ENCODE measurements at regions not wholly inside any gene's neighbourhood (a gene's known extent, or its start where the extent isn't known, plus 50 kb on each side); places are given as distances from the start of the nearest gene placed in this dataset.
"Not testable (repeated sequence)": the region's sequence is repeated elsewhere in the genome, so short reads cannot be mapped to it uniquely, and the experiment has no call there.

DNA sequence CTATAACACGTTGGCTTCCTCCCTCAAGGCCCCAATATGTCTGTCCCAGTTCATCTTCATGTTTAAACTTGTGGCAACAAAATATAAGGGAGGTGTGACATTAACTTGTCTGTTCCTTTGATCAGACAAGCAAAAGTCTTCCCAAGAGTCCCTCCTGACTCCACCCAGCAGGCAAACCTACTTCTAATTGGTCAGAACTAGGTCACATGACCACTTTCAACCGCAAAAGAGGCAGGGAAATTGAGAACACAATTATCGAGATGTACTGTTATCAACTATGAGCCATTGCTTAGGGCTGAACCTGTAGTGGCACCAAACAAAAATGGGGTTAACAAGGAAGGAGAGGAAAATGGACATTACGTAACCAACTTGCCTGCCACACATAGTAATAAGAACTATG lies 246.8 kb upstream of the TET2 start:
- FAIRE-seq: no peak

DNA sequence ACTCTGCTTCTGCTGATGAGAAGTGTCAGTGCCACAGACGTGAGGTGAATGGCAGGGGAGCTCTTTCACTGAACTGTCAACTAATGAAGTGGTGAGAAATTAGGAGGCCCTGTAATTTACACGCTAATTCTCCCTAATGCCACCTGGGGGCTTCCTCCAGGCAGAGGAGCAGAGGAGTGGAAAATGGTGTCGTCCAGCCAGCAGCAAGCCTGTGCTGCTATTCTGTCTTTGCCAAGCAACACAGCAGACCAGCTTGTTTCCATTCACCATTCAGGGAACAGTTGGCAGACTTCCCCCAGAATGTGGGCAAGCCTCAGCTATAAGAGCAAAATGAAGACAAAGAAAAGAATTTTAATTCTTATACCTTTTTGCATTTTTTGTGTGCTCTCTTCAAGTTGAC lies 245.2 kb upstream of the TET2 start:
- no peak for FAIRE-seq

DNA sequence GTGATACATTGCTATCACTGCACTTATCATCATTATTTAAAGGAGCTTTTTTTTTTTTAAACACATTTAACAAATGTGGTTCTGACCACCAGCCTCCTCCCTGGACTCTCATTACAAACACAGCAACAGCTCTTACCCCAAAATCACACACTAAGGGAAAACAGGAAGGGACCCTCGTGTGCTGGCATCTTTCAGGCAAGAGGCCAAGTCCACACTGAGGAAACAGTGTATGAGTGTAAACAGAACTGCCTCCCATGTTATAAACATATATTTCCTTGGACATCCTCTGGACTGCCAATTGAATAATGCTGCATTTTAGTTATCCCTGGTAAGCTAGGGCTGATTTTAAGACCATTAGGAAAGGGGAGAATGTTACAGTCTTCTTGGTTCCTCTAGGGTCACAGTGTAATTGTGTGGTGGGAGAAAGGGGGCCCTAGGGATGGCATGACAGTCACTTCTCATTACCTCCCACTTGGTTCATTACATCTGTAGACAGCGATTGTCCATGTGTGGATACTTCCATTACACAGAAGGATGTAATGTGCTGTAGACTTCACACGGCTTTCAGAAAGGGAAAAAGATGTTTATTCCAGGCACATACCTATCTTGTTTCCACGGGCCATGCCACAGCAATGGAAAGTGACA lies 244.6 kb upstream of the TET2 start:
- no peak for FAIRE-seq

DNA sequence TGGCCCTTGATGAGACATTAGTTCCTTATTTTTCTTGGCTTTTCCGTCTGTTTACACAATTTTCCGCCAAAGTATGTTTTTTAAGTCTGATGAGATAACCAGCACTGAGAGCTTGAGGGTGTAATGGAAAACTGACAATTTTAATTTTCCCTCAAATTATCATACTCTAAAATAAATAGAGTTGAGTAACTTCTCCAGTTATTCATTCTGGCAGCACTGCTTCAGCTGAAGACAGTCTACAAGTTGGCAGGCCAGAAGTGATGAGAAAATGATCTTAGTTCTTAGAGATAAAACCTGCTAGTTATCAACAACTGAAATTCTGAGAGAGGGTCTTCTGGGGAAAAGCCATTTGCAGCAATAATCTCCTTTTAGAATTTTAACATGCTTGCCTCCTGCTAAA lies 241.6 kb upstream of the TET2 start:
- FAIRE-seq: no peak

DNA sequence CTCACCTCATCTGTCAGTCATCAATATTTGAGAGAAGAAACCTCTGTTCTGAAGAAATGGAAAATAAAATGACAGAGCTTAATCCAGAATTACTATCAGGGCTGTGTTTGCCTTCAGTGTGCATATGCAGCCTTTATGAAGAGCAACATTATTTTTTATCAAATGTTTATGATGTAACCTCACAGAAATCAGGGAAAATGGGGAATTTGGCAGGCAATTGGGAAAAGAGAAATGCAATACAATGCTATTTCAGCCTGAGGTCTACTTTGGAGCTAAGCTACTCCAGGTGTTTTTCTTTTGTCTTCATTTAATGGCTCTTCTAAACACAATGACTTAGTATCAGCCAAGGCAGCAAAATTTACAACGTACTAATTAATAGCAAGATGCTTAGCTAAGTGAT lies 241.1 kb upstream of the TET2 start:
- no peak for FAIRE-seq

DNA sequence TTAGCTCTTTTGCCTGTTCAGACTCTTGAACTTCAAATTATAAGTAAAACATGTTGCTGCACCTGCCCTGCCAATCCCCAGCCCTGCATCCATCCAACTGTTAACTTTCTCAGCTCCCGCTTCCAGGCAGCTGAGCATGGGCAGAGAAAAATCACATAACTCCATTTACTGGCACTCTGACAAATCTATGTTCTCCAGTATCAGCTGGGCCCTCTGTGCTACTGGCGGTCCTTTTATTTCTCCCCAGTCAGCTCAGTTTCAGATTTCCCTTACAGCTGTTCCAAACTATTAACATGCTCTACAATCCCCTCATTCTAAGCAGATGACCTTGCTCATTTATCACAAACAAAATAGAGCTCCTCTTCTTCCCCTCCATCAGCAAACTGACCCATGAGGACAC lies 240.4 kb upstream of the TET2 start:
- no peak for FAIRE-seq

DNA sequence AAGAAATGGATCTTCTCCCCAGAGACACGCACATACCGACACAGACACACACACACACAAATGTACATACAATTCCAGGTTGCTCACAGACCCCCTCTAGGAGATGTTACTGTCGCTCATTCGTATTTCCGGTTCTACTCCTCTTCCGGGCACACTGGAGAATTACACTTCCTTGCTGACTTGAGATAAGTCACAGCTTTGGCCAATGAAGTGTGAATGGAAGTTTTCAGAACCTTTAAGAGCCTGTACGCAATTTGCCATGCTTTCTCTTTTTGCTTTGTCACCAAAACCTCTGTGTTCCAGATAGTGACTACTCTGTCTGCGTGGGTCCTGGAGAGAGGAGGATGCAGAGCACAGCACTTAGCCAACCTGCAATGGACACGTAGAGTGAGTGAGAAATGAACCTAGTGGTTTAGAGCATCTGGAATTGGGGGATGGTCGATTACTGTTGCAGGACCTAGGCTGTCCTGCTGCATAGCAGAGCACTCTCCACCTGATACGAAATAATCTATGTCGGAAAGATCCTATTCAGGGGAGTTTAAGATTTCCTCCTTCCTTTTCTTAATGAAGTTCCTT lies 239.5 kb upstream of the TET2 start:
- no peak for FAIRE-seq

DNA sequence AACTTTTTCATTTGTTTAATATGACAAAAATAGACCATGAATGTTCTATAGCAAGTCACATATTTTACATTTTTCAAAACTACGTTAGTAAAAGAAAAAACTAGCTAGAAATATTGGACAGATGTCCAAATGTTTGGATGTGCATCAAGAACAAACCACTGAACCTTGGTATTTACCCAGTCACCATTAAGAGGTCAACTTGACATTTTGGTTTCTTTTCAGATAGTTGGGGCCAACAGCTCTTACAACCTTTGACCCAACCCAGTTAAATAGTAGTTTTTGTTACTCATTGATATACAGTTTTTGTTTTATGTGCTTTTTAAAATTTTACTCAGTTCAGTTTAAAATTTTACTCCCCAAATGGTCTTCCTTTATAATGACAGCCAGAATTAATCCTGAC lies 238.7 kb upstream of the TET2 start:
- no peak for FAIRE-seq

DNA sequence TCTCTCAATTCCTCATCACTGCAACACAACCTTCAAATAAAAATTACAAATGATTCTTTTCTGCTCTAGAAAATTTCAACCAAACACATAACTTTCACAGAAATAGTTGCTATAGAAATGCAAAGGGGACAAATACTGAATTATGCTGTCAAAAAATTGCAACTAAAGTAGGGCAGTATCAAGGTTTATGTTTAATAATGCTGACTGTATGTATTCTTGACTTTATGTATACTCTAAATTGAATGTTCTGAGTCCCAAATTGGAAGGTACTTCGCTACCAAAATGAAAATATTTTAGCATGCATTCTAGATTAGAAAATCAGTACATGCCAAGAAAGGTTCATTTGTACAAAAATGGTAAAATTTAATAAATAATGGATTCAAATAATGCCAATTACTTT lies 237.3 kb upstream of the TET2 start:
- FAIRE-seq: no peak

DNA sequence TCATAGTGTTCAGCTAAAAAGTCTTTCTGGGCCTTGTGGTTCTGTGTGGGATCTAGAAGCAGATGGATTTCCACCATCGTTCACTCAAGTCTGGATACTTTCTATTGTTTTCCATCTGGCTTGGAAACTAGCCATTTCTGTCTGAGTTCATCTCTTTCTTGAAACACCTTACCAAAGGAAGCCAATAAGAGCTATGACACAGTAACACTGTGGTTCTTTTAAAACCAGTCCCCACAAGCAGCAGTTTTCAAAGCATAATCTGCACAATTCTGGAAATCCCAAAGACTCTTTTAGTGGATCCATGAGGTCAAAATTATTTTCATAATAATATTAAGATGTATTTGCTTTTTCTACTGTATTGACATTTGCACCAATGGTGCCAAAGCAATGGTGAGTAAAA lies 234.2 kb upstream of the TET2 start:
- FAIRE-seq: no peak

DNA sequence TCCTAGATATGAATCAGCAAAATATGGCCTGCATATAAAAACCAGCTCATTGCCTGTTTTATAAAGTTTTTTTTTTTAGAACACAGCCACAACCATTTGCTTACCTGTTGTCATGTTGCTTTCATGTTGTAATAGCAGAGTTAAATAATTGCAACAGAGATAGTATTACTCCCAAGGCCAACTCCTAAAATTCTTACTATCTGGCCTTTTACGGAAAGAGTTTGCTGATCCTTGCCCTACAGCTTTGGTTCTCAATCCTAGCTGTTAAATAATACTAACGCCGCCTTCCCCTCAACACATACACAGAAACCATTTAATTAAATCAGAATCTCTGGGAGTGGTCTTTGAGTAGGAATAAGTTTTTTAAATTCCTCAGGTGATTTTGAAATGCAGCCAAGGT lies 231.3 kb upstream of the TET2 start:
- no peak for FAIRE-seq

DNA sequence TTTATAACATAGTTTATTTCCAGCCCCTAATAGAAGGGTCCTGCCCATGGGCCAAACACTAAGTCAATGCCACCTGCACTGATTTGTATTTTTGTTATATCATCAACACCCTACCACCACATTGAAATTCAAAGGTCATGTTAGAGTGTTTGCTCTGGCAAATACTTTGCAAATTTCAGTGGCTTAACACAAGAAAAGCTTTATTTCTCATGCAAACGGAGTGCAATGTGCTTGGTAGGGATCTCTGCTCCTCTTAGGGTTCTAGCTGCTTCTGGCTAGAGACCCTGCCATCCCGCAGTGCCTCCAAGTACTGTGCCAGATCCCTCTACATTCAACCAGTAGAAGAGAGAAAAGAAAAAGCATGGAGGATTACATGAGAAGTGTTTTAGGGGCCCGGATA lies 230.8 kb upstream of the TET2 start:
- FAIRE-seq: no peak

DNA sequence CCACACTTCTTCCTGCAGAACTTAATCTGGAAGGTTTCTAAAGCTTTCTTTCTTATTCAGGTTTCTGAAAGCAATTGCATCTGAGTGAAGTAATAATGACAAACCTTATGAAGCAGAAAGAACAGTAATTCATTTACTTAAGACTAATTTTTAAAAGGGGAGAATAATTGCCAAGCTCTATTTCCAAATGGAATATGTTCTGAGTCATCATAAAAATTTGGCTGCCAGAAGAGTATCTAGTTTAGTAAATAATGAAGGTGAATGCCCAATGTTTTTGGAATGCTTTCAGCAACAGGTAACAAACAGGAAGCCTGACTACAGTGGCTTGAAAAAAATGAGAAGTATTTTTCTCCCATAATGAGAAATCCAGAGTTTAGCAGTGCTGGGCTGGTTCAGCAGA lies 227.3 kb upstream of the TET2 start:
- FAIRE-seq: no peak

DNA sequence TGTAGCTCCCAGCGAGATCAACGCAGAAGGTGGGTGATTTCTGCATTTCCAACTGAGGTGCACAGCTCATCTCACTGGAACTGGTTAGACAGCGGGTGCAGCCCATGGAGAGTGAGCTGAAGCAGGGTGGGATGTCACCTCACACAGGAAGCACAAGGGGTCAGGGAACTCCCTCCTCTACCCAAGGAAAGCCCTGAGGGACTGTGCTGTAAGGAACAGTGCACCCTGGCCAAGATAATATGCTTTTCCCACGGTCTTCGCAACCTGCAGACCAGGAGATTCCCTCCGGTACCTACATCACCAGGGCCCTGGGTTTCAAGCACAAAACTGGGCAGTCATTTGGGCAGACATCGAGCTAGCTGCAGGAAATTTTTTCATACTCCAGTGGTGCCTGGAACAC lies 216.4 kb upstream of the TET2 start:
- no peak for FAIRE-seq

DNA sequence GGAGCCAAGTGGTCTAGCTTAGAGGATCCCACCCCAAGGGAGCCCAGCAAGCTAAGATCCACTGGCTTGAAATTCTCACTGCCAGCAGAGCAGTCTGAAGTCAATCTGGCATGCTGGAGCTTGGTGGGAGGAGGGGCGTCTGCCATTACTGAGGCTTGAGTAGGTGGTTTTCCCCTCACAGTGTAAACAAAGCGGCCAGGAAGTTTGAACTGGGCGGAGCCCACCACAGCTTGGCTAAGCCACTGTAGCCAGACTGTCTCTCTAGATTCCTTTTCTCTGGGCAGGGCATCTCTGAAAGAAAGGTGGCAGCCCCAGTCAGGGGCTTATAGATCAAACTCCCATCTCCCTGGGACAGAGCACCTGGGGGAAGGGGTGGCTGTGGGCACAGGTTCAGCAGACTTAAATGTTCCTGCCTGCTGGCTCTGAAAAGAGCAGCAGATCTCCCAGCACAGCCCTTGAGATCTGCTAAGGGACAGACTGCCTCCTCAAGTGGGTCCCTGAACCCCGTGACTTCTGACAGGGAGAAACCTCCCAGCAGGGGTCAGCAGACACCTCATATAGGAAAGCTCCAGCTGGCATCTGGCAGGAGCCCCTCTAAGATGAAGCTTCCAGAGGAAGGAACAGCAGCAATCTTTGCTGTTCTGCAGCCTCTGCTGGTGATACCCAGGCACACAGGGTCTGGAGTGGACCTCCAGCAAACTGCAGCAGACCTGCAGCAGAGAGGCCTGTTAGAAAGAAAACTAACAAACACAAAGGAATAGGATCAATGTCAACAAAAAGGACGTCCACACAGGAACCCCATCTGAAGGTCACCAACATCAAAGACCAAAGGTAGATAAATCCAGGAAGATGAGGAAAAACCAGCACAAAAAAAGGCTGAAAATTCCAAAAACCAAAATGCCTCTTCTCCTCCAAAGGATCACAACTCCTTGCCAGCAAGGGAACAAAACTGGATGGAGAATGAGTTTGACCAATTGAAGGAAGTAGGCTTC lies 215.6 kb upstream of the TET2 start:
- not testable (repeated sequence) for FAIRE-seq

DNA sequence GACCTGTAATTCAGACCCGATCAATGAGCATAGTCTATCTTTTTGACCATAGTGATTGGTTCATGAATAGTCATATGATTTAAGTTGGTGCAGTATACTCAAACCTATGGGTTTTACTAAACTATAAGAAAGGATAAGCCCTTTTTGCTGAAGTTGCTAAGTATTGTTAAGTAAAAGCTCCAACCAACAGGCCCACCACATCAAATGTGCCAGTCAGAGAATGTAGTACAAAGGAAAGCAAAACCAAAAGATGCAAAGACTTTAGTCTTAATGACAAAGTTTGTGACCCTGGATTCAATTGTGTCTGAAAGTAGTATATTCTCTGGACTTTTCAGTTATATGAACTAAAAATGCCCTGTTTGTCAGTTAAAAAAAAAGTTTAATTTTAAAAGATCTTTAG lies 208.1 kb upstream of the TET2 start:
- no peak for FAIRE-seq

DNA sequence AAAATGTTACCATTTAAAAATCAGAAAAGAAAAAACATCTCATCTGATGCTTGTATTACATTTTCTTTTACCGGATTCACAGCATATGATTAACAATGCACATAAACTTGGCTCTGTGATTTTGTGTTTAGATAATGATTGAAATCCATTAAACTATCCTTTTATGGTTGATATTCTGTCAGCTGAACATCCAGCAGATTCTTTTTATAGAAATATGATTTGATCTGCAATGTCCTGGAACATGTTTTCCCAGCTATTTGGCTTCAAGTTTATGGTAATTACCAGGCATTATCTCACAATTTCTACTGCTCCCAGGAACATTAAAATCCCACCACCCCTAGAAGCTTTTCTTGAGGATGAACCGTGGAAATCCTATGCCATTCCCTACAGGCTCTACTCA lies 205.7 kb upstream of the TET2 start:
- no peak for FAIRE-seq

DNA sequence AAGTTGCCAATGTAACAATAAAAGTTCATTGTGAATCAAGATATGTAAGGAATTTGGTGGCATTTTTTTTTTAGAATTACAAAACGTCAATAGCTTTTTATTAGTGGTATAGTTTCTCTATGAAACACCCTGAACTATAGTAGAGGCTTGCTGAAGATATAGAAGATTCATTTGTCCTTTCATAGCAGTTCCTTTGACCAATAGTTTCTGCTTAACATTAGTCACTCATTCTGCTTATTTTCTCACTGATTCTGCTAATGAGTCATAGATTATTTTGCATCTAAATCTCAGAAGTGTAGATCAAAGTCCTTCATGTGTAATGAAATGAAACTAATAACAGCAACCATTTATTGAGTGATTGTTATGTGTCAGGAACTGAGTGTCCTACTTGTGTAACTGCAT lies 205.0 kb upstream of the TET2 start:
- no peak for FAIRE-seq

DNA sequence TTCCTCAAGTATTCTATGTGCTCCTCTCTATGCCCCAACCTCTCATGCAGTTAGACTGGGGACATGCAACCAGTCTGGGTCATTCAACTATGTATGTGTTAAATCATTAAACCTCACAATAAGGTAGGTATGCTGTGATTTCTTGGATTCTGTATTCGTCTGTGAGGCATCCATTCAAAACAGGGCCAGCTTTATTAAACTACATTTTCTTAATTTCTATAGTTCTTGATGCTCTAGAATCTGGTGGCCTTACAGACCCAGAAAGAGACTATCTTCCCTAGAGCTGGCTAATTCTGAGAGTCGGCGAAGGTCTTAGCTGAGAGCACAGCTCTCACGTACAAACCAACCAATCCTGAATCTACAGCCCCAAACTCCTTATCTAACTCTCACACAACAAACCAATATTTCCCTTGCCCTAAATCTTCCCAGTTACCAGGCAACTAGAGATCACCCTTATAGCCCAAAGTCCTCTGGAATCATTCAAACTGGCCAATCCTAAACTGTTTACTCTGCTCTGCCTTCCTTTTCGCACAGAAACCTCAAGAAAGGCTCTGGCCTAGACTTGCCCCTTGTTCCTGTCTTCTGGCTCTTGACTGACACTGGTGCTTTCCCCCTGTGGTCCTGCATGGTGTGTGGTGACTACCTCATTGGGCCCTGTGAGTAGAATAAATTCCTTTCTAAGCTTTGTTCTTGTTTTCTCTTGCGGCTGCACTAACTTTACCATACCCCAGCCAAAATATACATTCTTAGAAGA lies 203.5 kb upstream of the TET2 start:
- FAIRE-seq: no peak

DNA sequence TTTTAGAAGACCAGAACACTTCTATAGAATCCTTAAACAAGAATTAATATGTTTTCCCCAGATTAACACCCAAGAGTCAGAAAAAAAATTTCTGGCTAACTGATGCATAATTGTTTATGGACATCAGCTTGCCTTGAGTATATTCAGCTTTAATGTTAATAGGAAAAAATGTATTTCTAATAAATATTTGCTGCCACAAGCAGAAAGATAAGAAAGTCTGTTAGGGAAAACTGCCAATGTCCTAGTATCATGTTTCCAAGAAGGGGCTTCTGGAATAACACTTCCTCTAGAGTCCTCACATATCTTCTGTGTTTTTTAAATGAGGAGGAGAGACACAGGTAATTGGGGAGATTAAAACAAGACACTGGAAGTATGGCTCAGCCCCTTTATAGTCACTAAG lies 202.1 kb upstream of the TET2 start:
- no peak for FAIRE-seq

DNA sequence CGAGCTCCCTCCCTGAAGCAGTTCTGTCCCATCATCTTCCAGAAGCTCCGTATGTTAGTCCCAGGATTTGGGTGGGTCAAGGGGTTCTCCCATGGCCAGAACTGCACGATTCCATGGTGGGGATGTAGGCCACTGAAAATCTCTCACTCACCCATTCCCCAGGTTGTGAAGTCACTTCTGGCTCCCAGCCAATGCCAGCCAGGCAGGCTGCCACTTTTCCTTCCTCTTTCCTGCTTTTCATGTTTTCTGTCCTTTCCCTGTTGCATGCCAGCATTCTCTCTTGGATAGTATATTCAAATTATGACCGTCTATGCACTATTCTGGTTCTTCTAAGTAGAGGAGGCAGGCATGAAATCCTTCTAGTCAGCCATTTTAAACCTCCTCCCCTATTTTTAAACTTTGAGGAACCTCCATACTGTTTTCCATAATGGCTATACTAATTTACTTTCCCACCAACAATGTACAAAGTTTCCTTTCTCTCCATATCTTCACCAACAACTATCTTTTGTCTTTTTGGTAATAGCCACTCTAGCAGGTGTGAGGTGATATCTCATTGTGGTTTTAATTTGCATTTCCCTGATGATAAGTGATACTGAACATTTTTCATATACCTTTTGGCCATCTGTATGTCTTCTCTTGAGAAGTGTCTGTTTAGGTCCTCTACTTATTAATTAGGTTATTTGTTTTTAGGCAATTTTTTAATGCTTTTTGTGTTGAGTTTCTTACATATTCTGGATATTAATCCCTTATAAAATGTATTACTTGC lies 182.1 kb upstream of the TET2 start:
- FAIRE-seq: no peak

DNA sequence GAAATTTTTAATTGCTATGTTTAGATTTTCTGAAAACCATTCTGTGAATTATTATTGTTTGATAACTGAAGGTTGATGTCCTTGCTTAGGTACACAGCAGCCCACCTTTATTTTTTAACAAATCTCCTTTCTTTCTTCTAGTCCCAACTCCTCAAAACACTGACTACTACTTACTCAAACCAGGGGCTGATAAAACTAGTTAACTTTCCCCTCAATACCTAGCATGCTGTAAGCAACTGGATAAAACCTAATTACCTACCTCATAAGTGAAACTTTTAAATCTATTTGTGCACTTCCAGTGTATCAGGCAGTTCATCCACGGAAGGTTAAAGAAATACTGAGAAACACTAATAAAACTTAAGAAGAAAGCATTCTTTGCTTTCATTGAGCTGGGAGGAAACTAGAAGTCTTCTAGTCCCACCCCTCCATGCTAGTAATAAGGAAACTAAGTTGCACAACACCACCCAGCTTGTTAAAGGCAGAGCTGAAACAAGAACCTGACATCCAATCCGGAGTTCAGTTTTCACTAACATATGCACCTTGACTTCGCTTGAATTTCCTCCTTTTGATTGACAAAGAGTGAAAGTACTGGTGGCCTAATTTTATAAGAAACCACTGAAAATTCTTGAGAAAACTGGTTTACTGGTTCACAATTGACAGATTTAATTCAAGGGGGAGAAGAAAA lies 180.2 kb upstream of the TET2 start:
- no peak for FAIRE-seq

Data from A204.1 (cell line).